ENCODE measurements at regions not wholly inside any gene's neighbourhood (a gene's known extent, or its start where the extent isn't known, plus 50 kb on each side); places are given as distances from the start of the nearest gene placed in this dataset.

DNA sequence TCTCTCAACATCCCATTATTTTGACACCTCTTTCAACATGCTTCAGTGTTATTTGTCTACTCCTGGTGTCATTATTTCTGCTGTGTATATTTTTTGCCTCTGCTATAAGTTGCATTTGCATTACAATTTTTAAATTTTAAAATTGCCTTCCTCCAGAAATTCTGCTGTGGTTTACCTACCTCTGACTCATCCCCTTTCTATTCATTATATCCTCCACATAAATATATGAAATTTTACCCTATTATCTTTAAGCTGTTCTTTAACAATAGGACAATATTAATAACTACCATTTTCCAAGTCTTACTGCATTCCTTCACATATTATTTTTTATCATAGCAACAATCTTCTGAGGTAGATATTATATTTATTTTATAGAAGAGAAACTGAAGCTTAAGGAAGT, 178.1 kb upstream of the NRIP1 start:
- no peak for DNase-seq

DNA sequence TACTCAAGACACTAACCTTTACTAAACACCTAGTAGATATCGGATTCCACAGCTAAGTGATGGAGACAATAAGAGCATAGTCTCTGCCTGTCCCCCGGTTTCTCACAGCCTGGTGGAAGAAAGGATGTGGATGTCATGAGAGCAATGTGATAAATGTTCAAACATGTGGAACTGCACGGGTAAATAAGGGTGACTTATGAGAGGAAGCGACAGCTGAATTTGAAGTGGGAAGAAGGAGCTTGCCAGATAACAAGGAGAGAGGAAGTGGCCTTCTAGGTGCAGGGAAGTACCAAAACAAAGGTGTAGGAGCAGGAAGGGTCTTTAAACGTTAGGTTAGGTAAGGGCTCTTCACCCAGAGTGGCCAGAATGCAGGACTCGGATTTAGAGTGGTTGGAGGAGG, 178.6 kb upstream of the NRIP1 start:
- DNase-seq = no peak

DNA sequence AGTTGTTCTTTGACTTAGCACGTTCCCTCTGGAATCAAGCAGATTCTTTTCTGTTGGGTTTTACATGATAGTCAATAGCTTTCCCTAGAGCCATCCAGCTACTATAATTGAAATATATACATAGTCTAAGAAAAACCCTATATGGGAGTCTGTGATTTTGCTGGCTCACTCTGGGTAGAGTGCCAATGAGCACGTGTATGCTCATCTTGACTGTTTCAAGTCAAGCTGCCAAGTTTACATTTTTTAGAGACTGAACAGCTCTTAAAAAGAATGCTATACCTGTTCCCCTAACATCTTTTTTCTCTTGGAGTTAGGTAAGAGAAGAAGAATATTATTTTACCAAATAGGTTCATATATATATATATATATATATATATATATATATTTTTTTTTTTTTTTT, 182.8 kb upstream of the NRIP1 start:
- DNase-seq = no peak

DNA sequence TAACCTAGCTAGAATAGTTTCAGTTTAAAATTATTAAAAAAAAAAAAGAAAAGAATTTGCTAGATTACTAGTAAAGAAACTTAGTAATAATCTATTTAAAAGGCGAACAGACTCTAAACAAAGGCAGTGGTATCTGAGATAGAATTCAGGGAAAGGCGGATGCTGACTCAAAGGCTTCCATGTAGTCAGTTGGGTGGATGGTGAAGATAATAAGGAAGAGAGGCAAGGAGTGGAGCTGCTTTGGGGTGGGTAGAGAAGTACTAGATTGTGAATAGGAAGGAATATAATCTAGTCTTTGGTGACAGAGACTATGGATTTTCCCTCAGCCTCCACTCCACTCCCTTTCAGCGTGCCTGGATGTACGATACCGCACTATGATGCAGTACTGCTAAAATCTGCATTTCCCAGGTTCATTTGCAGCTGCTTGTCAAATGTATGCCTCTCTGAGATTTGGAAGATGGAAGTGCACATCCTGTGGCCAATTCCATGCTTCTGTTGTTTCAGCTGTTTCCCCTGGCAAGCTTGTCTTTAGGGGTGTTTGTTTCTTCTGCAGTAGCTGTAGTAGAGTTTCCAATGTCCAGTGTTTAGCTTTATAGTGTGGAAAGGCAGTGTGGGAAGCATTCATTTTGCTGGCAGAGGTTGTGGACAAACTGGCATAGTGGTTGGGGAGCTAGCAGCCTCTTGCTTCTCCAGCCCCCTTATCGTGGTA, 184.6 kb upstream of the NRIP1 start:
- DNase-seq = no peak

DNA sequence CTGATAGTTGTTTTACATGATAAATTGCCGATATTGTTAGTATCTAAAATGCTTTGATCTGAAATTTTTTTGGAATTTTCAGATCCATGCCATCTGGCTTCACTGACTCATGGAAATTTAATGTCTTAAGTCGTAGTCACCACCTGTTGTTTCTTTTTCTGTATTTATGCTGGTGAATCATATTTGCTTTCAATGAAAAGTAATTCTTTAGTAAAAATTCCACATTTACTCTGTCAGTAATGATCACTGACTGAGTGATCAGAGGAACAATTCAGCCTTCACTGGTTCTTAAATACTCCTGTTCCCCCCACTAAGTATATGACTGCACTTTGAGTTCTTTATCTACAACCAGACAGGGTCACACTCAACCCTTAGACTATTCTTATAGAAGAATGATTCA, 185.6 kb upstream of the NRIP1 start:
- DNase-seq = no peak

DNA sequence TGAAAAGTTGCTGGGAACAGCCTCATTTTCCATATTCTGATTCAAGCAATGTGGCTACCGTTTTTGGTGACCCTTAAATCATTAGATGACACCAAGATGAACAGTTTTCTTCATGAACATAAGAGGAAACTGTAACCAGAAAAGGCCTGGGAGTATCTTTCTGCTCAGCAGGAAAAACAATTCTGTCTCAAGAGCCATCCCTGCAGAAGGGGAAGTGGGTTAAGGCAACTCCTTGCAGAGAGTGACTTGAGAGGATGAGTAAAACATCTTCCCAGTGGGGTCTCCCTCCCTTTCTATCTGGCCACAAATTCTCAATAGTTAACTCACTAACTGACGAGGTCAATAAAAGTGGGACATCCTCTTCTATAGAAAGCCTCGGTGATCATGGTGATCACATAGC, 187.6 kb upstream of the NRIP1 start:
- no peak for DNase-seq

DNA sequence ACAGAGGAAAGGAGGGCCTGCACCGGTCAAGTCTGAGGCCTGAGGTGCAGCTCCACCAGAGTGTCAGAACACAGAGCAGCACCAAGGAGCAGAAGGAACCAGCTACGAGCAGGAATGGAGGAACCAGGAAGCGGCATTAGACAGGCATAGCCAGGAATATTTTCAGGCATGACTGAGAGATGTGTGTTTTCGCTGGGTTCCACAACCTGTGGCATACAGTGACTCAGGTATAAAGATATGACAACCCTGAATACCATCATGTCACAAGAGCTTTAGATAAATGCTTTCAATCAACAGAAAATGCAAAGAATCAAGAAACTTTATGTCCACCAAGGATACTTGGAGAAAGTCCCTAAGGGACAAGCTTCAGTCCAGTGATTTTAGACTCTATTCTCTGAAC, 189.3 kb upstream of the NRIP1 start:
- DNase-seq = no peak

DNA sequence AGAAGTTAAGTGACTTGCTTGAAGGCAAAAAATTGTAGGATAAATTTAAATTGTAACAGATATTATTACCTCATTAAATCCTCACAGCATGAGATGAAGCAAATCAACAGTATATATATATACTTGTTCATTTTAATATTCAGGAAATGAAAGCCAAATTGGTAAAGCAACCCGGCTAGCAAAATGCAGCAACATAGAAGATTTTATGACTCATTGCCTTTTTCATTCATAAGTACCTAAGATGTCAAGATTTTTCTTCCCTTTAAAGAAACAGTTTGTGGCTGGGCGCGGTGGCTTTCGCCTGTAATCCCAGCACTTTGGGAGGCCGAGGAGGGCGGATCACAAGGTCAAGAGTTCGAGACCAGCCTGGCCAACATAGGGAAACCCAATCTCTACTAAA, 190.5 kb upstream of the NRIP1 start:
- no peak for DNase-seq

DNA sequence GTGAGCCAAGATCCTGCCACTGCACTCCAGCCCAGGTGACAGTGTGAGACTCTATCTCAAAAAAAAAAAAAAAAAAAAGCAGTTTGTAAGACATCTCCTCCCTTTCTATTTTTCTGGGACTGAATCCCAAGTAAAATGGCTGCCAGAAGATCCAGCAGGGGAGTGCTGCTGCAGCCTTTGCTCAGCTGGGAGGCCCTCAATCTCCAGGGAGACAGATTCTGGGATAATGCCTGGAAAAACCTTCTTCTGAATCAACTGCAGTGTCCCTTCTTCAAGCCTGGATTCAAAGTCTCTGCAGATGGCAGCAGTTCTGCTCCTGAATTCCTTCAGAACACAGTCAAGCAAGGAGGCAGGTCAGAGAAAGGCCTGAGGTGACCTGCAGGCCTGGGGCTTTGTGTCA, 191.0 kb upstream of the NRIP1 start:
- no peak for DNase-seq

DNA sequence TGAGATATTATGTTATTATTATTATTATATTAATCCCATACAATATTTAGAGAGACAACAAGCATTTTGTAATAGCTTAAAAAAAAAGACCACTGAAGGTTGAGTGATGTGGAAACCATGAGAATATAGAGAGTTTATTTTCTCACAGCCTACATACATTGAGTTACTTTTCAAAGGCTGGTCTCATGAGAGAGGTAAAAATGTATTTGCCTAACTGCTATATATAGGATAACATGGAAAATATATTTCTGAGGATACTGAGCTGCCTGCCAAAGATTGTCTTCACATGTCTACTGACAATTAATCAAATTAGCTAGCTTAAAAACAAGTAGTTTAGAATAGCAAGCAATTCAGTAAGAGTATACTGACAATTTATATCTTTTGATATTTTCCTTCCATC, 192.2 kb upstream of the NRIP1 start:
- no peak for DNase-seq

DNA sequence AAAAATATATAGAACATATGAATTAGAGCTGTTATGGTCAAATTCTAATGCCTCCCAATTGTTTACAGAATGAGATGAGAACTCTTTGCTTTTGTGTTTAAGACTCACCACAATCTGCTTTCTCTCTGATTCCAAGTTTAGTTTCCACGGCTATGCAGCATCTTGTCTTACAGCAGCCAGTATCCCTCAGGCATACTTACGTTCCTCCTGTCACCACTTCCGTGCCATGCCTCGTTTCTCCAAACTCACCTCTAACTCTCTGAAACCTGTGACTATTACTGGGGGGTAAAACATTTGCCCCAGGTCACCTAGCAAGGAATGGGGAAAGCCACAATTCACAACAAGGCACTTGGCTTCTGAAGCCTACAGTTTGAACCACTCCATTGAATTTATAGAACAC, 192.8 kb upstream of the NRIP1 start:
- DNase-seq = no peak

DNA sequence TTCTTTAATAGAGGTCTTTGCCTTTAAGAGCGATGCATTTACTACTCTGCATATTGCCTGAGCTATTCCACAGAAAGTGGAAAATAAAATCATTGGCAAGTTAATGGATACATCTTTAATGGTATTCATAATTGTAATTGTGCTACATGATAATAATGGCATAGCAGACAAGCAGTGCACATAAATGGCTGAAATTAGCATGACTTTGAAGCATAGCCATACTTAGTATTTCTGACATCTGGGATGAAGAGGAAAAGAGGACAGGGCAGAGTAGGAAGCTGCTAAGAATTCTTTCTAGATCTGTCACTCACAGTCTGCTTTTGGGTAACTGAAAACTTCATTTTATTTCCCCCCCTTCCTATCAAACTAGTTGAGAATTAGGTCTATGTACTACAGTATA, 195.0 kb upstream of the NRIP1 start:
- no peak for DNase-seq

DNA sequence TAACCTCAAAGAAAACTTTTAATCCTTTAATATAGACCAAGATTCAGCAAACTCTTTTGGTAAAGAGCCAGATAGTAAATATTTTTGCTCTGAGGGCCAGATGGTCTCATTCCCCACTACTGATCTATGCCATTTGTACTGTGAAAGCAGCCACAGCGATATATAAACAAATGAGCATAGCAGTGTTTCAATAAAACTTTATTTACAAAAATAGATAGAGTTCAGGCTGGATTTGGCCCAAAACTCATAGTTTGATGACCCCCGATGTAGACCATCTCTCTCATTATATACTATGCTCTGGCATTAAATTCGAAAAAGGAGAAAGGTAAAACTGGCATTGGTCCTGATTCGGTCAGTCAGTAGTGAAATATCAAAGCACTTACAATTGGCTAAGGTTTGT, 195.8 kb upstream of the NRIP1 start:
- DNase-seq = no peak

DNA sequence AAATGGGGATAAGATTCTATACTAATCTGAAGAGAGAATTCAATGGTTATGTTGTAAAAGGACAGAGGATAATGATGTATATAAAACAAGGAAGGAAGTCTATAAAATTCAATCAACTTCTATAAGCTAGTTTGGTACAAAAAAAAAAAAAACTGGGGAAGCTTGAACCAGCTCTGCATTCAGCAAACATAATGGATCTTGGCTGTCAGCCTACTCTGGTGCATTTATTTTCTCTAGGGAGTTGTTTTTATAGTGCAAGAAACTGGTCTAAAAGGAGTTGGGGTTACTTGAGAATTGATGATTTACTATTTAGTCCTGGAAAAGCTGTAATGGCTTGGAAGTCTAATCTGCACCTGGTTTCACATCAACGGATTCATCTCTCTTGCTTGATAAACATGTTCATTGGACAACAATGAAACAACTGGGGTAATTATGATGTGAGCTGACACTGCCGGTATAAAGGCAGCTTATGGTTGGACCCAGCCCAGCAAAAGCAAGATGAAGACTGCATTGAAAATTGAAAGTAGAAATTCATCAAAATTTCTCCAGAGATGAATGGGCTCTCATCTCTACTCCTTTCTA, 199.4 kb upstream of the NRIP1 start:
- no peak for DNase-seq

DNA sequence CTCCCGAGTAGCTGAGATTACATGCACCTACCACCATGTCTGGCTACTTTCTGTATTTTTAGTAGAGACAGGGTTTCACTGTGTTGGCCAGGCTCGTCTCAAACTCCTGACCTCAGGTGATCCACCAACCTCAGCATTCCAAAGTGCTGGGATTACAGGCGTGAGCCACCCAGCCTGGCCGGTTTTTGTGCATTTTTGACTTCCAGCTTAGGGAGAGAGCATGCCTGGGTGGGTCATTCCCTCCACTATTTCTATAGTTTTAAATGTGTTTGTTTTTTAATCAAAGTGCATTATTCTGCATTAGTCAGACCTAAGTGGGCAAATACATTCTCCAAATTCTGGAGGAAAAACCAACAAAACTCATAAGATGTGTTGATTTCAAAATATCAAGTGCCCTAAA, 207.4 kb upstream of the NRIP1 start:
- no peak for DNase-seq

DNA sequence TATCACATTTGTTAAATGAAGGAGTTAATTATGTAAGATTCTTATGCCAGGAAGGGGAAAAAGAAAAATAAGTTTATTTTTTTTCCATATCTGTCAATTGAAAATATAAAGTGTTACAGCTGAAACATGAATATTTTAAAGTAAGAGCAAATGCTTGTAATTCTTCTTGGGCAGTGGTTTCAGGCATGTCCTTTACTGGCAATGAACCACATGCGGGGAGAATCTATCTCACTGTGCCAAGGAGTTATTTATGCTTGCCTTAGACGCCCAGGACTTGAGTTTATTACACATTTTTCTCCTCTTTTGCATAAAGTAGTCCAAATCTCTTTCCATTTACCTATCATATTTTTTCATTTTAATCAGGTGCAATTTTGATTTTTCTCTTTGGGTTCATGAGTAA, 207.8 kb upstream of the NRIP1 start:
- no peak for DNase-seq

DNA sequence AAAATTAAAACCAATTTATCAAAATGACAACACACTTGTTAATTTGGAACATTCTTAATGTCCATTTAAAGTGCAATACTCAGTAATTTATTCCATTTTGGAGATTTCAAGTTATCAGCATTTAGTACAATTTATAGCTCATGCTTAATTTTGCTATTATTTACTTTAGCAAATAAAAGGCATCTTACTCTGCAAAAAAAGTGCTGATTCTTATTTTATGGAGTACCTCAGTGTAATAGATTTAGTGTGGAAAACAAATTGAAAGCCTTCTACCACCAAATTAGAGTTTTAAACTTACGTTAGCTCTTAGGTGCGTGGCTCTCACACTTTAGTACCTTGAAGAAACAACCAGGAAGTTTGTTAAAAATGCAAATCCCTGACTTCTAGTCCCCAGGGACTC, 208.4 kb upstream of the NRIP1 start:
- DNase-seq = no peak

DNA sequence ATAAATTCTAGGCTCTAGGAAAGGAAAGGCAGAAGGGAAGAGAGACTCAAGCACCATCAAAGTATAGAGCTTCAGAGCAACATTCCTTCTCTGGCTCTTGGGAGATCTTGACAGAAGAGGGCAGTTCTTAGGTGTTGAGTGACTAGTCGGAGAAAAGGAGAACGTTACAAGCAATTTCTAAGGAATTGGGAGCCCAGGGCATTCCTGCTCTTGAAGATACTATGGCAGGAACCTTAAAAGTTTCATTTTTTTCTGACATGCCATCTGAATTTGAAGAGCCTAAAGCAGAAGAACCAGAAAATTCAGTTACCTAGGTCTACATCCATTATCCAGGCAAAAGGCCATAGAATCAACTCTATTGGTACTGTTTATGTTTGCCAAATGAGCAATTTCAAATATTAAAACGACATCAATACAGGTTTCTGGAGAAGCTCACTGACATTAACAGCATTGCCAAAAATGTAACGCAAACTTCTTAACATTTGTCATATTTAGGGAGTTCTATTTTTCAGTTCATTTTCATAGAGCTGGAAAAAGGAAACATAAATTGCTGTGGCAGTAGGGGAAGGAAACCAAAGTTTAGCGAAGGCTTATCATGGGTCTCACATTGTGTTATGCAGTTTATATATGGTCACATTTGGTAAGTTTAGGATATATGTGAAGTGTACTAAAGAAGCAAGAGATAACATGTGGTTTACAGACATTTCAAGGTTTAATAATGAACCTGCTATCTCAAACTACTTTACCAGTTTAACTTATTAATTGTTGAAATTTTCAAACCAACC, 210.1 kb upstream of the NRIP1 start:
- DNase-seq = no peak

DNA sequence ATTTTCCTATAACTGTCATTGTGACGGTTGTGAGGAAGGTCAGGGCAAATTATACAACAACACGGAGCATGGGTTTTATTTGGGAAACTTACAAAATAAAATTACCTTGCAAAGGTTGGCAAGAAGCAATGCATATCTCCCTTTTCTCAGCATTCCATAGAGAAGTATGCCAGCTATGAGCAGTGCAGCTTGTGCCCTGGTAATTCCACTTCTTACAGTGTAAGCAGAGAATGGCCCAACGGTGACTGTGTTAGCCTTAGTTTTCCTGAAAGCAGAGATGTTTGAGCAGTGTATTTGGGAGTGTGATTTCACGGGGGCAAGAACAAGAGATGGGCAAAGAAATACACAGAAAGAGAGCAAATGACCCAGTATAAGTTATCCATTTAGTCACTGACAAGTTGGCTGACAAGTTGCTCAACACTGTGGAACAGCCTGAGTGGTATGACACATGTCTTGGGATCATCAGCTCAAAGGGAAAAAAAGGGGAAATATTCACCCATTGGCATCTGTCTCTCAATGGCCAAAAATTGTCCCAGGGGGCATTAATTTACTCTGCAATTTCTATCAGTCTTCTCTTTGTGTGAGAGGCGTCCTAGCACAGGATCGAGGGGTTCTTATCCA, 210.9 kb upstream of the NRIP1 start:
- DNase-seq = no peak

DNA sequence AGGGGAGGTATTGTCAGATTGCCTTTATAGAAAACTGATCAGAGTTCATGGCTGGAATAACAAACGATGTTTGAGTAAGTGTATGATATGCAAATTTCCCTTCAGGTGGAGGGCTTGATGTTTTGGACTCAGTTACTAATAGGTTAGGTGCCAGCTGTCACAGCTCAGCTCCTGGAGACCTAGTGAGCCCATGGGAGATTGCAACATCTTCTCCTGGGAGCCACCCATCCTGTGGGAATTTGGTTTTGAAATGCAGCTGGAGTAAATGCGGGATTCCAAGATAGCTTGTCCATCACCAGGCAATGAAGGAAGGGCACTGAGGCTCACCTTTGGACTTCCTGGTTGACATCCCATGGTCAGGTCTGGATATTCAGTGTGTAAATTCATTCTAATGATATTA, 211.4 kb upstream of the NRIP1 start:
- DNase-seq = no peak

DNA sequence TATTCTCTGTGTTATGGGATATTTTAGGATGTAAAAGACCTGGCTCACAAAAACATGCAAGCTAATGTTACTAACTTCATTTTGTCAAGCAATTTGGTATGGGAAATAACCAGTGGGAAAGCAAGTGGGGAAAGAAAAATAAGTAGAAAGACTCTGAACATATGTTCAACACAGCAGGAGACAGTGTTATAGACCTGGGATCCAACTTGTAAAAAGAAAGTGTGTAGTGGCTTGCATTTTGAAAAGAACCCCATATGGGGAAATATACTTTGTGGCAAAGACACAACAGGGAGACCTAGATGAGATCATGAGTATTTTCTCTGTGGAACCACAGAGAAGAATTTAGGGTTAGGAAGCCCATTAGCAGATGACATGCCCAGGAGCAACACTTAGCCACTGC, 212.7 kb upstream of the NRIP1 start:
- no peak for DNase-seq

DNA sequence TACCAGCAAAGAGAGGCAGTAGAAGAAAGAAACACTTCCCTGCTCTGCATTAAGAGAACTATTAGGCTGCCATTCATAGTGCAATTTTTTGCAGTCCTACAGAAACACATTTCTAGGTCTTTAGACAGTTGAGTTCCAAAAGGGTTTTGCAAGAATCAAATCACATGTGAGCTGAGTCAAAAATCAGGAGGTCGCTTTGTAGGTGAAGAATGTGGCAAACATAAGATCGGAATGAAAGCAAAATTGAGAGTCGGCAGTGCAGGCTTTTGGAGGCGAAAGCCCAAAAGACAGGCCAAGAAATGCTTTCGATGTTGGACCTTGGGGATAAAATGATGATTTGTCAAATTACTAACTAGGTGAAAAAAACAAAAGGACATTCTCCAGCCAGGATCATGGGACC, 213.5 kb upstream of the NRIP1 start:
- DNase-seq = no peak

DNA sequence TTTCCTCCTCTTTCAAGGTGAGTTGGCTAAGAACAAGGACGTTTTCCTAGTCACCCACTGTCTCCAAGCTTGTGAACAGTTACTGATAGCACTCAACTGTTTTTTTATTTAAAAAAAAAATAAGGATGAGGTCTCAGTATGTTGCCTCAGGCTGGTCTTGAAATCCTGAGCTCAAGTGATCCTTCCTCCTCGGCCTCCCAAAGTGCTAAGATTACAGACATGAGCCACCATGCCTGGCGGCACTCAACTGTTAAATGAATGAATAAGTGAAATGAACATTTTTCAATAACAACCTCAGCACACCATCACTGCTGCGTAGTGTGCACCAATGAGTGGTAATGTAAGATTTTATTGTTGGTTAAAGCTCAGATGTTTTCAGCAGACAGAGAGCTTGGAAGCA, 214.1 kb upstream of the NRIP1 start:
- no peak for DNase-seq

DNA sequence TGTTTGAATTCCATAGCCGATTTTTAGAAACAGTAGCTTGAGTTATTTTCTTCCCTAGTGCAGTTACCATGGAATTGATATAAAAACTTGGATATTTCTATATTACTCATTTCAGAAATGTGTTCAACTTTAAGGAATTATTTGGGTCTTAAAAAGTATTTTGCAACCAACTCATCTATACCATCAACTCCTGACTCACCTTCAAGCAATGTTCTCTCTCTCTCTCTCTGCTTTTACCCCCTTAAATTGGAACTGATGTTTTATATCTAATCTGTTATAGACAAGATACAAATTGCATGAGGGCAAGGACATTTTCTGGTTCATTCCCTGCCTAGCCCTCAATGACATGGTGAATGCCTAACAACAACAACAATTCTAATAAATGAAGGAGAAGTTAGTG, 214.7 kb upstream of the NRIP1 start:
- DNase-seq = no peak

Measured in activated CD4-positive, alpha-beta T cell treated with anti-CD3 and anti-CD28 coated beads, Interleukin-2, amount 50 U/mL, for 1 hour (primary cell).